ENCODE measurements at regions not wholly inside any gene's neighbourhood (a gene's known extent, or its start where the extent isn't known, plus 50 kb on each side); places are given as distances from the start of the nearest gene placed in this dataset.

GRCh38 chr16:65619606-65620005 is 497.7 kb upstream of the CDH11 start:
- Histone ChIP-seq H3K27me3 (ENCODE audit: control insufficient read depth, insufficient read depth, low read length) (no peaks in the 10 kb centered on the region), H3K27ac (ENCODE audit: low read length) (no peak overlapping the region), H3K4me3 (ENCODE audit: low read length) (no peak overlapping the region), H3K36me3 (ENCODE audit: control insufficient read depth, insufficient read depth, low read length) (no peaks in the 10 kb centered on the region), H3K4me1 (ENCODE audit: control insufficient read depth, insufficient read depth, low read length) (no peaks in the 10 kb centered on the region), H3K9me3 (ENCODE audit: control insufficient read depth, low read depth, low read length) (no peaks in the 10 kb centered on the region)
- 52% methylated on average over 2 of the region's 3 CpGs for WGBS (ENCODE audit: insufficient coverage, low lambda C conversion rate)
- DNase-seq, result no peak

GRCh38 chr16:65618931-65619330 is 497.1 kb upstream of the CDH11 start:
- H3K4me1 ChIP-seq (ENCODE audit: control insufficient read depth, insufficient read depth, low read length), result no peaks in the 10 kb centered on the region
- DNase-seq, result no peak
- H3K27me3 ChIP-seq (ENCODE audit: control insufficient read depth, insufficient read depth, low read length), result no peaks in the 10 kb centered on the region
- no peaks in the 10 kb centered on the region for H3K9me3 ChIP-seq (ENCODE audit: control insufficient read depth, low read depth, low read length)
- H3K36me3 ChIP-seq (ENCODE audit: control insufficient read depth, insufficient read depth, low read length), result no peaks in the 10 kb centered on the region
- no peak overlapping the region for H3K4me3 ChIP-seq (ENCODE audit: low read length)
- WGBS (ENCODE audit: insufficient coverage, low lambda C conversion rate), result 100% methylated on average over 1 of the region's 1 CpG
- no peak overlapping the region for H3K27ac ChIP-seq (ENCODE audit: low read length)

GRCh38 chr16:65618333-65618732 is 496.5 kb upstream of the CDH11 start:
- H3K9me3 ChIP-seq (ENCODE audit: control insufficient read depth, low read depth, low read length), result no peaks in the 10 kb centered on the region
- H3K27me3 ChIP-seq (ENCODE audit: control insufficient read depth, insufficient read depth, low read length), result no peaks in the 10 kb centered on the region
- no peak overlapping the region for H3K4me3 ChIP-seq (ENCODE audit: low read length)
- no peaks in the 10 kb centered on the region for H3K4me1 ChIP-seq (ENCODE audit: control insufficient read depth, insufficient read depth, low read length)
- H3K36me3 ChIP-seq (ENCODE audit: control insufficient read depth, insufficient read depth, low read length), result no peaks in the 10 kb centered on the region
- no peak for DNase-seq
- no peak overlapping the region for H3K27ac ChIP-seq (ENCODE audit: low read length)
- no CpG with 5 or more reads among the region's 2 CpGs for WGBS (ENCODE audit: insufficient coverage, low lambda C conversion rate)

- H3K27ac ChIP-seq (ENCODE audit: low read length), result no peak overlapping the region
- DNase-seq, result no peak
- no peaks in the 10 kb centered on the region for H3K9me3 ChIP-seq (ENCODE audit: control insufficient read depth, low read depth, low read length)
- no peaks in the 10 kb centered on the region for H3K4me1 ChIP-seq (ENCODE audit: control insufficient read depth, insufficient read depth, low read length)
- no peaks in the 10 kb centered on the region for H3K36me3 ChIP-seq (ENCODE audit: control insufficient read depth, insufficient read depth, low read length)
- no peak overlapping the region for H3K4me3 ChIP-seq (ENCODE audit: low read length)
- no CpG with 5 or more reads among the region's 3 CpGs for WGBS (ENCODE audit: insufficient coverage, low lambda C conversion rate)
- H3K27me3 ChIP-seq (ENCODE audit: control insufficient read depth, insufficient read depth, low read length), result no peaks in the 10 kb centered on the region
These were observed 495.6 kb upstream of the CDH11 start for GRCh38 chr16:65617421-65617820.

- no peaks in the 10 kb centered on the region for H3K4me1 ChIP-seq (ENCODE audit: control insufficient read depth, insufficient read depth, low read length)
- H3K4me3 ChIP-seq (ENCODE audit: low read length), result no peak overlapping the region
- H3K27ac ChIP-seq (ENCODE audit: low read length), result no peak overlapping the region
- H3K27me3 ChIP-seq (ENCODE audit: control insufficient read depth, insufficient read depth, low read length), result no peaks in the 10 kb centered on the region
- no peaks in the 10 kb centered on the region for H3K36me3 ChIP-seq (ENCODE audit: control insufficient read depth, insufficient read depth, low read length)
- no peak for DNase-seq
- no peaks in the 10 kb centered on the region for H3K9me3 ChIP-seq (ENCODE audit: control insufficient read depth, low read depth, low read length)
These were observed 486.6 kb upstream of the CDH11 start for GRCh38 chr16:65608455-65608854.

- Histone ChIP-seq H3K36me3 (ENCODE audit: control insufficient read depth, insufficient read depth, low read length) (no peaks in the 10 kb centered on the region), H3K9me3 (ENCODE audit: control insufficient read depth, low read depth, low read length) (no peaks in the 10 kb centered on the region), H3K4me1 (ENCODE audit: control insufficient read depth, insufficient read depth, low read length) (no peaks in the 10 kb centered on the region), H3K4me3 (ENCODE audit: low read length) (no peak overlapping the region), H3K27me3 (ENCODE audit: control insufficient read depth, insufficient read depth, low read length) (no peaks in the 10 kb centered on the region), H3K27ac (ENCODE audit: low read length) (no peak overlapping the region)
- DNase-seq, result no peak
- WGBS (ENCODE audit: insufficient coverage, low lambda C conversion rate), result no CpG with 5 or more reads among the region's 3 CpGs
These were observed 482.9 kb upstream of the CDH11 start for GRCh38 chr16:65604771-65605170.

- no CpG with 5 or more reads among the region's 3 CpGs for WGBS (ENCODE audit: insufficient coverage, low lambda C conversion rate)
- no peak for DNase-seq
- no peaks in the 10 kb centered on the region for H3K4me1 ChIP-seq (ENCODE audit: control insufficient read depth, insufficient read depth, low read length)
- no peak overlapping the region for H3K27ac ChIP-seq (ENCODE audit: low read length)
- no peaks in the 10 kb centered on the region for H3K9me3 ChIP-seq (ENCODE audit: control insufficient read depth, low read depth, low read length)
- no peaks in the 10 kb centered on the region for H3K36me3 ChIP-seq (ENCODE audit: control insufficient read depth, insufficient read depth, low read length)
- no peak overlapping the region for H3K4me3 ChIP-seq (ENCODE audit: low read length)
- no peaks in the 10 kb centered on the region for H3K27me3 ChIP-seq (ENCODE audit: control insufficient read depth, insufficient read depth, low read length)
These were observed 479.9 kb upstream of the CDH11 start for GRCh38 chr16:65601781-65602180.

GRCh38 chr16:65600629-65601028 is 478.8 kb upstream of the CDH11 start:
- Histone ChIP-seq H3K4me3 (ENCODE audit: low read length) (no peak overlapping the region), H3K9me3 (ENCODE audit: control insufficient read depth, low read depth, low read length) (no peaks in the 10 kb centered on the region), H3K4me1 (ENCODE audit: control insufficient read depth, insufficient read depth, low read length) (no peaks in the 10 kb centered on the region), H3K36me3 (ENCODE audit: control insufficient read depth, insufficient read depth, low read length) (no peaks in the 10 kb centered on the region), H3K27ac (ENCODE audit: low read length) (no peak overlapping the region), H3K27me3 (ENCODE audit: control insufficient read depth, insufficient read depth, low read length) (no peaks in the 10 kb centered on the region)
- 100% methylated on average over 2 of the region's 3 CpGs for WGBS (ENCODE audit: insufficient coverage, low lambda C conversion rate)
- no peak for DNase-seq

GRCh38 chr16:65600046-65600445 is 478.2 kb upstream of the CDH11 start:
- DNase-seq, result no peak
- no peaks in the 10 kb centered on the region for H3K9me3 ChIP-seq (ENCODE audit: control insufficient read depth, low read depth, low read length)
- no peaks in the 10 kb centered on the region for H3K4me1 ChIP-seq (ENCODE audit: control insufficient read depth, insufficient read depth, low read length)
- no peaks in the 10 kb centered on the region for H3K27me3 ChIP-seq (ENCODE audit: control insufficient read depth, insufficient read depth, low read length)
- no peak overlapping the region for H3K4me3 ChIP-seq (ENCODE audit: low read length)
- WGBS (ENCODE audit: insufficient coverage, low lambda C conversion rate), result no CpG with 5 or more reads among the region's 4 CpGs
- no peak overlapping the region for H3K27ac ChIP-seq (ENCODE audit: low read length)
- no peaks in the 10 kb centered on the region for H3K36me3 ChIP-seq (ENCODE audit: control insufficient read depth, insufficient read depth, low read length)

- Histone ChIP-seq H3K27ac (ENCODE audit: low read length) (no peak overlapping the region), H3K4me3 (ENCODE audit: low read length) (no peak overlapping the region), H3K27me3 (ENCODE audit: control insufficient read depth, insufficient read depth, low read length) (no peaks in the 10 kb centered on the region), H3K36me3 (ENCODE audit: control insufficient read depth, insufficient read depth, low read length) (no peaks in the 10 kb centered on the region), H3K4me1 (ENCODE audit: control insufficient read depth, insufficient read depth, low read length) (no peaks in the 10 kb centered on the region), H3K9me3 (ENCODE audit: control insufficient read depth, low read depth, low read length) (no peaks in the 10 kb centered on the region)
- no peak for DNase-seq
- 100% methylated on average over 1 of the region's 3 CpGs for WGBS (ENCODE audit: insufficient coverage, low lambda C conversion rate)
These were observed 476.8 kb upstream of the CDH11 start for GRCh38 chr16:65598621-65599020.

- no CpG with 5 or more reads among the region's 3 CpGs for WGBS (ENCODE audit: insufficient coverage, low lambda C conversion rate)
- no peak for DNase-seq
- Histone ChIP-seq H3K4me3 (ENCODE audit: low read length) (no peak overlapping the region), H3K27ac (ENCODE audit: low read length) (no peak overlapping the region), H3K36me3 (ENCODE audit: control insufficient read depth, insufficient read depth, low read length) (no peaks in the 10 kb centered on the region), H3K9me3 (ENCODE audit: control insufficient read depth, low read depth, low read length) (no peaks in the 10 kb centered on the region), H3K4me1 (ENCODE audit: control insufficient read depth, insufficient read depth, low read length) (no peaks in the 10 kb centered on the region), H3K27me3 (ENCODE audit: control insufficient read depth, insufficient read depth, low read length) (no peaks in the 10 kb centered on the region)
These were observed 461.6 kb upstream of the CDH11 start for GRCh38 chr16:65583498-65583897.

Data from large intestine (tissue), 3 donors.